Mesenteric fat pad (tissue), 1 donor: ENCODE measurements at regions not wholly inside any gene's neighbourhood (a gene's known extent, or its start where the extent isn't known, plus 50 kb on each side); places are given as distances from the start of the nearest gene placed in this dataset.
"Not testable (repeated sequence)": the region's sequence is repeated elsewhere in the genome, so short reads cannot be mapped to it uniquely, and the experiment has no call there.

ENCODE experiments used
- DNase-seq: peaks from one replicate; pipeline ENCODE4 v3.0.0-alpha.2; 2020; ENCODE audit warnings: low spot score
- donor health status: DM: yes; HTN: yes; CAD: no.

DNA sequence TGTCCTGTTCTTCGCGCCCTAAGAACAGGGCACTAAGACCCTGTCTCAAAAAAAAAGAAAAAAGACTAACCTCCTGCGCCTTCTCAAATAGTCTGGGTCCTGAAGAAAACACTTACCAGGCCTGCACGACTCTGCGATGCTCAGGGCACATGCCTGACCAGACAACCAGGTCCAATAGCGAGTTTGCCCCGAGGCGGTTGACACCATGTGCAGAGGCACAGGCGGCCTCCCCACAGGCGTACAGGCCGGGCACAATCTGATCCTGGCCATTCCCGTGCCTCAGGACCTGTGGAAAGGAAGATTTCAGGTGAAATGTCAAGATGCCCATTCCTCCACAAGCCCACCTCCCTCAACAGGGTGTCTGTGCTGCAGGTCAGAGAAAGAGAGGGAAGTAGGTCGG is 65.9 kb upstream of the TNK2 start:
- peak; percentile 71 for DNase-seq

DNA sequence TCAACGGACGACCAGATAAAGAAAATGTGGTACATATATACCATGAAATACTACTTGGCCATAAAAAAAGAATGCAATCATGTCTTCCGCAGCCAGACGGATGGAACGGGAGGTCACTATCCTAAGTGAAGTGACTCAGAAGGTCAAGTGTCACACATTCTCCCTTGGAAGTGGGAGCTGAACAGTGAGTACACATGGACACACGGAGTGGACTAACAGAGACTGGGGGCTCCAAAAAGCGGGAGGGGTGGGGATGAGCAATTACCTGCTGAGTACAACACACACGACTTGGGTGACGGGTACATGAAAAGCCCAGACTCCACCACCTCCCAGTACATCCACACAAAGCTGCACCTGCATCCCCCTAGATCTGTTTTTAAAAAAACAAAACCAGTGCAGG is 62.5 kb upstream of the TNK2 start:
- peak; percentile 75 for DNase-seq

DNA sequence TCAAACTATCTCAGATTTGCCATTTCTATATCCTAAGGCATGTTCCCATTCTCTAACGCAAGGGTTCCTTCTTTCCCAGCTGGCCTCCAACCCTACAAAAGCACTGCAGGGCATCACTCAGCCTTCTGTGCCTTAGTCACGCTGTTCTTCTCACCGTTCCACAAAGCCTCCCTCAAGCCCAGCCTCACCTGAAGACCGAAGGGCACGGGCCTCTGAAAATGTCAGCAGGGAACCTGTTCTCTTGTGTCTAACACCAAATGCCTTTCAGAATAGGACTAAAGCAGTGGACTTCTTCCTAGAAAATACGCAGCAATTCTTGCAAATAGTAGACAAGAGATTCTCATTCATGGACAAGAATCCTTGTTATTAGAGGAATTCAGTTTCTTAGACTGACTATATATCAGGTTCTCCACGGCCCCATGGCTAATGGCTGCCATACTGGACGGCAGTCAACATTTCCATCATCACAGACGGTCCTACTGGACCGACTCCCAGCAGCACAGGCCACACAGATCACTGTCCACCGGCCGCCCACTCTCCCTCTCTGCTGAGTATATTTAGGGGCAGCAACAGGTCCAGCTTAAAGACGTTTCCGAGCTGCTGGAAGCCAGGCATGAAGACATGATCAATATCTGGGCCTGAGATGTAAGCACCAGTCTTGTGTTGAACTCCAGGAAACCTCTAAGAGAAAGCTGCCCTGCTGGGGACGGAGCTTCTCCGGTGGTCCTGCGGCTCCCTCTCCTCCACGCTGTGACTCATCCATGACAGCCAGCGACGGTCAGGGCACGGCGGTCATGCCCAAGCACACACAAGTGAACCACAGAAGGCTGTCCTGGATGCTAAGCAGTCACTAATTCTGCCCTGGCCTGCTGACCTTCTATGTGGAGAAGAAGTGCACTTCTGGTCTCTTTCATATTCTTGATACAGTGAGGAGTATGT is 61.8 kb upstream of the TNK2 start:
- DNase-seq: peak; percentile 90

DNA sequence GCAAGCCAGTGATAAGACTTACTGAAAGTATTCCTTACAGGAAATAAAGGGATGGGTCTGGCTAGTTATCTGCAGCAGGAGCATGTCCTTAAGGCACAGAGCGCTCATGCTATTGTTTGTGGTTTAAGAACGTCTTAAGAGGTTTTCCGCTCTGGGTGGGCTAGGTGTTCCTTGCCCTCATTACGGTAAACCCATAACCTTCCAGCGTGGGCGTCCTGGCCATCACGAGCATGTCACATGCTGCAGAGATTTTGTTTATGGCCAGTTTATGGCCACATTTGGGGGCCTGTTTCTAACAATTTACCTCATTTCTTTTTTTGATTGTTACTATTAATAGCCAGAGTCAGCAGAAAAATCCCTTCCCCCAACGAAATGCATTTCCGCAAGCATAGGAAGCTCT is 61.0 kb upstream of the TNK2 start:
- DNase-seq: peak; percentile 83

DNA sequence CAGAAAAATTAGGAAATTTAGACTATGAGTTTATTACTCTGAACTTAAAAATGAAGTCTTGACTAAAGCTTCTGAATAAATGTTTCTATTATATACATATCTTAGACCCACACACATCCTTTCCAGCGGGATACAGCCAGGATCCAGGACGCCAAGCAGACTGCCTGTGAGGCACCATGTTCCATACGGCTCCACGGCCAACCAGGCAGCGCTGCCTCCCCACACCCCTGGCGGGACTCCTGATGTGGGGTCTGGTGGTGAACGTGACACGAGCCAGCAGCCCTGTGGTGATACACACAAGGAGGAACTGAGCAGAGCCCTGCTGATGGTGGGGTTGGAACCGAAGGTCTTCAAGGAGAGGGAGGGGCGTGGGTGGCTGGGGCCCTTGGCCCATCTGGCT is 59.8 kb upstream of the TNK2 start:
- DNase-seq: peak; percentile 87

DNA sequence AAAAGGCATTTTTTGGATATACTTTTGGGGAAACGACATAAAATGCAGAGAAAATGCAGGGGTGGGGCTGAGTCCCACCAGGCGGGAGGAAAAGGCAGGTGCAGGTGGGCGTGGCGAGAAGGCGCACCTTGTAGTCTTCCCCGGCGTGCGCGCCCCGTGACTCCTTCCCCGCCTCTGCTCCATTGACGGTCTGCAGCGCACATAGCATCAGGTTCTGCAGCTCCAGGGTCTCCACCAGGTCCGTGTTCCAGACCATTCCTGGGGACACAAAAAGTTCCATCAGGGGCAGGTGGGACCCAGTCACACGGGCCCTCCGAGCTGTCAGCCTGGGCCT is 59.0 kb upstream of the TNK2 start:
- not testable (repeated sequence) for DNase-seq

DNA sequence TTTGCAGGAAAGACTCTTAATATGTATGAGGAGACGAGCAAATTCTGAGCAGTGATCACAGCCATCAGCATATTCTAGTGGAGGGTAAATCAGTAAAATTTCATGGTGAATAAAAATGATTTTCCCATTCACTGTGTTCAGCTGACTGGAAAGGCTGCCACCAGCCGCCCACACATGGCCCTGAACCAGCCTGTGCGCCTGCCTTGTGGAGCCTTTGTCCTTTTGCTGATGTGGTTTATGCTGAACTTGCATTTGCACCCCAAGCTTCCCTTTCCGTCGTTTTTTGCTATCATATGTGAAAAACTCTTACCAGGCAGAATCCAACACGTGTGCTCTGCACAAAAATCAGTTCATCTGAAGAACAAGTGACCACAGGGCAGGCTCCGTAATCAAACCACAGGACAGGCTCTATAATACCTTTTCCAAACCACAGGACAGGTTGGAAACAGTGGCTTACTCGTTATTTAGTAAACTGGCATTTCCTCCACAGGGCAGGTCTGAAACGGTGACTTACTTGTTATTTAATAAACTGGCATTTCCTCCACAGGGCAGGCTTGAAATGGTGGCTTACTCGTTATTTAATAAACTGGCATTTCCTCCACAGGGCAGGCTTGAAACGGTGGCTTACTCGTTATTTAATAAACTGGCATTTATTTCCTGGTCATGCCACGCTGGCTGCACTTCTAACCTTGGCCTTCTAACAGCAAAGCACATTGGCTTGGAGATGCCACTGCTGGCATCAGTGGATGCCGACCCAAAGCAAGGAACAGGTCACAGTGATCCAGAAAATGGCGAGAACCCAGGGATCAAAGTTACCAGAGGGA is 58.4 kb upstream of the TNK2 start:
- DNase-seq: peak; percentile 35

DNA sequence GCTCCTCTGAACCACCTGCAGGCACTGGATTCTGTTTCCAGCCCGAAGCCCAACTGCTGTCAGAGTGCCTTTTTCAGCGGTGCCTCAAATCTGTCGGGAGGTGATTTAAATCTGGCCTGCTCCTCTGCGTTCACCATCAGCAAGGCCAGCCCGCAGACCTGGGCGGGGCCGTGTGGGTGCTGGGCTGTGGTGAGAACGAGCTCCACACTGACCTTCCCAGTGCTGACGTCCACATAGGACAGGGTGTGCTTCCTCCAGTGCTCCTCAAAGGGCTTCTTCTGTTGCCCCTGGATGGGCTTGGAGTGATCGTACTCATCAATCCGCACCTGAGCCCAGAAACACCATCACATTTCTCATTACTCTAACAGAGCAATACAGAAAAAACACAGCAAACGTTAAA is 56.9 kb upstream of the TNK2 start:
- not testable (repeated sequence) for DNase-seq

DNA sequence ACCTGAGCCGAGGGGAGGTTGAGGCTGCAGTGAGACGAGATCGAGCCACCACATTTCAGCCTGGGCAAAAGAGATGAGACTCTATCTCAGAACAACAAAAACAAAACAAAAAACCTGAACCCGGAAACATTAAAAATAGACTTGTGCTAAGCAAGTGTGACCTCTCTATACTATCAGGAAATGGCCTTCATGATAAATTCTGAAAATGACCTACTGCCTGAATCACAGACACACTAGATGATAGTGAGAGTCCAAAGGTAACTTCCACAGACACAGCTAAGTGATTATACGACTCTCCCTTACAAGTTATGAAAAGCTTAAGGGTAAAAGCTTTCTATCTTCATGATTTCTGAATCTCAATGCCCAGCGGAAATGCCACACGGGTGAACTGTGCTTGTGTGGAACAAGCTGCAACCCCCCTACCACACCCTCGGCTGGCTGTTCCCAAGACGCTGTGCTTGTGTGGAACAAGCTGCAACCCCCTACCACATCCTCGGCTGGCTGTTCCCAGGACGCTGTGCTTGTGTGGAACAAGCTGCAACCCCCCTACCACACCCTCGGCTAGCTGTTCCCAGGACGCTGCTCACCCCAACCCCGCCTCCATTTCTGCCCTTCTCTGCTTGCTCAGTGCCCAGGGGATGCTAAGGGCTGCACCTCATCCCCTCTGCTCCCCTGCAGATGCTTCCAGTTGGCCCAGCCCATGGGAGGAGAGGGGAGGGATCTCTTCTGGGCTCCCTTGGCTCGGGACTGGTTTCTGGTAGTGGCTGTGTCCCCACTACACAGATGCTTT is 56.2 kb upstream of the TNK2 start:
- DNase-seq: peak; percentile 39

DNA sequence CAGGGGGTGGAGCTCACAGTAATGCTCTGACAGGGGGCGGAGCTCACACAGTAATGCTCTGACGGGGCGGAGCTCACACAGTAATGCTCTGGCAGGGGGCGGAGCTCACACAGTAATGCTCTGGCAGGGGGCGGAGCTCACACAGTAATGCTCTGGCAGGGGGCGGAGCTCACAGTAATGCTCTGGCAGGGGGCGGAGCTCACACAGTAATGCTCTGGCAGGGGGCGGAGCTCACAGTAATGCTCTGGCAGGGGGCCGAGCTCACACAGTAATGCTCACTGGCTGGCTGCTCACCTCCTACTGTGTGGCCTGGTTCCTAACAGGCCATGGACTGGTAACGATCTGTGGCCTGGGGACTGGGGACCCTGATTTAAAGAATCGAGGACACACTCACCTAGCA is 53.9 kb upstream of the TNK2 start:
- DNase-seq: peak; percentile 47

DNA sequence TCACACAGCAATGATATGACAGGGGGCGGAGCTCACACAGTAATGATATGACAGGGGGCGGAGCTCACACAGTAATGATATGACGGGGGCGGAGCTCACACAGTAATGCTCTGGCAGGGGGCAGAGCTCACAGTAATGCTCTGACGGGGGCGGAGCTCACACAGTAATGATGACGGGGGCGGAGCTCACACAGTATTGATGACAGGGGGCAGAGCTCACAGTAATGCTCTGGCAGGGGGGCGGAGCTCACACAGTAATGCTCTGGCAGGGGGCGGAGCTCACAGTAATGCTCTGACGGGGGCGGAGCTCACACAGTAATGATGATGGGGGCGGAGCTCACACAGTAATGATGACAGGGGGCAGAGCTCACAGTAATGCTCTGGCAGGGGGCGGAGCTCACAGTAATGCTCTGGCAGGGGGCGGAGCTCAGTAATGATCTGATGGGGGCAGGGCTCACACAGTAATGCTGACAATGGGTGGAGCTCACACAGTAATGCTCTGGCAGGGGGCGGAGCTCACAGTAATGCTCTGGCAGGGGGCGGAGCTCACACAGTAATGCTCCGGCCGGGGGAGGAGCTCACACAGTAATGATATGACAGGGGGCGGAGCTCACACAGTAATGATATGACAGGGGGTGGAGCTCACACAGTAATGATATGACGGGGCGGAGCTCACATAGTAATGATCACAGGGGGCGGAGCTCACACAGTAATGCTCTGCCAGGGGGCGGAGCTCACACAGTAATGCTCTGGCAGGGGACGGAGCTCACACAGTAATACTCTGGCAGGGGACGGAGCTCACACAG is 52.8 kb upstream of the TNK2 start:
- peak; percentile 28 for DNase-seq

DNA sequence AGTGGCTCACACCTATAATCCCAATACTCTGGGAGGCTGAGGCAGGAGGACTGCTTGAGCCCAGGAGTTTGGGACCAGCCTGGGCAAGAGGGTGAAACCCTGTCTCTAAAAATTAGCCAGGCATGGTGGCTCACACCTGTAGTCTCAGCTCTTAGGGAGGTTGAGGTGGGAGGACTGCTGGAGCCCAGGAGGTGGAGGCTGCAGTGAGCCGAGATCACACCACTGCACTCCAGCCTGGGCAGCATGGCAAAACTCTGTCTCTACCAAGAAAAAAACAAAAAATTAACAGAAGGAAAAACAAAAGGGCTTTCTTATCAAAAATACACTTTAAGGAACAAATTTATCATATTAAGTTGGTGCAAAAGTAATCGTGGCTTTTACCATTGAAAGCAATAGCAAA is 51.8 kb upstream of the TNK2 start:
- DNase-seq: peak; percentile 59

DNA sequence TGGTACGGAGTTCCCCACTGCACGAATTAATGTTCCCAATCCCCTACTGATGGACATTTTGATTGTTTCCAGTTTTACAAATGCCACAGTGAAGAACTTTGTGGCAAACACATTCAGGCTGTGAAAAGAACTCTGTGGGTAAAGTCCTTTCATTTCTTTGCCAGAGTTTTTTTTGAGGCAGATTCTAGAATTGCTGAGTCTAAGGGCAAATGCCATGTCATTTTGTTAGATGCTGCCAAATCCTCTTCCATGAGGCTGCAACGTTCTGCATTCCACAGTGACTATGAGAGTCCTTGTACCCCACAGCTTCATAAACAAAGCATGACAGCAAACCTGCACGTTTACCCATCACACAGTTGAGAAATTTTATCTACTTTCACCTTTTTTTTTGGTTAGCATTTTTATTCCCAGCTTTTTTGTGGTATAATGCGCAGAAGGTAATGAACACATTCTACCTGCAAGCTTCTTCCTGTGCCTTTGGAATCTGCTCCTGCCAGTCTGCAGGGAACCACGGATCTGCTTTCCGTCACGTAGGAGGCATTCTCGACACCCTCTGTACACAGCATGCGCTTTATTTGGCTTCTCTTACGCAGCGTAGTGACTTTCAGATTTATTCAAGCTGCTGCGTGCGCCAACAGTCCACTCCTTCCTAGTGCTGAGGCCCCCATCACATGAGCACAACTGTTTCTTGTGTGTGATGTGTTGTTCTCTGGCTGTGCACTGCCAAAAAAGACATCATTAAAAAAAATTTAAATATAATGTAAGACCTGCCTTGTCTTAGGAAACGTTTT is 51.2 kb upstream of the TNK2 start:
- DNase-seq: not testable (repeated sequence)

DNA sequence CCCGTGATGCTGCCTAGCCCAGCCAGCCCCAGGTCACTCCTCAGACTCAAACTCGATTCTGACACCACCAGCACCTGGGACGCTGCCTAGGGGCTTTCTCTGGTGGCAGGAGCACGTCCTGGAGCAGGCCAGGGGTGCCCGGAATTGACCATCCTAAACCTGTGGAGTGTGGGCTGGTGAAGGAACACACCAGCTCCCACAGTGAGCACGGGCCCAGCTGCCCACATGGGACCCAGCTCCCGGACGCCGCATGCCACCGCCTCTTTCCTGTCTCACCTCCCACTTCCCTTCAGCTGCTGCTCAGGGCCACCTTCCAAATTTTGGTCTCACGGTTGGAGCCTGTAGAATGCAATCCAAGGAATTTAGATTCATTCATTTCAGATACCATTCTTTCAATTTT is 50.4 kb upstream of the TNK2 start:
- DNase-seq: peak; percentile 74
